IMR-90 (cell line): ENCODE measurements at regions not wholly inside any gene's neighbourhood (a gene's known extent, or its start where the extent isn't known, plus 50 kb on each side); places are given as distances from the start of the nearest gene placed in this dataset.

Source experiments
- ATAC-seq: fragments of 200-7000 bp; cut with Tn5 transposase; 2 replicates; pipeline ENCODE4 v1.9.1; 2020; ENCODE audit warnings: low read depth, mild to moderate bottlenecking, moderate library complexity
- BruUV-seq: library from RNA; stranded (reverse); fragments of 400-500 nt; replicated peaks from 2 replicates; lab custom pipeline; 2021; lab: Mats Ljungman, UMichigan
- CTCF ChIA-PET: fragments of 300-600 bp; formaldehyde crosslinking; extraction: SDS; loops from one replicate; lab custom pipeline; 2021; ENCODE audit warnings: antibody characterized with exemption; lab: Yijun Ruan, JAX
- POLR2A ChIA-PET: fragments of 300-600 bp; sonication (Branson Sonifier 250); formaldehyde crosslinking; loops from one replicate; lab custom pipeline; 2022; ENCODE audit warnings: antibody characterized with exemption; ENCODE audit not compliant: unreplicated experiment; lab: Charles Lee
- DNase-seq: peaks from one replicate; pipeline ENCODE4 v3.0.0; 2013
- H2AFZ ChIP-seq: replicated peaks from 2 replicates; pipeline ENCODE3; 2013; ENCODE audit warnings: low read length, mild to moderate bottlenecking; ENCODE audit not compliant: poor library complexity
- H2AK5ac ChIP-seq: 2 replicates; pipeline ENCODE4 v1.6.1; 2013; ENCODE audit warnings: low read depth, low read length, inconsistent platforms
- H2AK9ac ChIP-seq: replicated peaks from 2 replicates; pipeline ENCODE3; 2013; ENCODE audit warnings: mild to moderate bottlenecking, low read depth, low read length, moderate library complexity; ENCODE audit not compliant: poor library complexity
- H2BK120ac ChIP-seq: 2 replicates; pipeline ENCODE4 v1.6.1; 2013; ENCODE audit warnings: low read depth, low read length, inconsistent platforms
- H2BK15ac ChIP-seq: 3 replicates; pipeline ENCODE4 v1.6.1; 2013; ENCODE audit warnings: low read depth, low read length, inconsistent platforms
- H2BK20ac ChIP-seq: 2 replicates; pipeline ENCODE4 v1.6.1; 2013; ENCODE audit warnings: low read depth, mild to moderate bottlenecking, inconsistent platforms, low read length, moderate library complexity
- H2BK5ac ChIP-seq: 2 replicates; pipeline ENCODE4 v1.6.1; 2013; ENCODE audit warnings: mild to moderate bottlenecking, low read depth, low read length, inconsistent platforms; ENCODE audit not compliant: poor library complexity, severe bottlenecking
- H3K14ac ChIP-seq: replicated peaks from 2 replicates; pipeline ENCODE4 v1.6.1; 2013; ENCODE audit warnings: low read depth, low read length, inconsistent platforms
- H3K18ac ChIP-seq: 2 replicates; pipeline ENCODE4 v1.6.1; 2013; ENCODE audit warnings: low read depth, low read length, control low read depth
- H3K23ac ChIP-seq: 2 replicates; pipeline ENCODE4 v1.6.1; 2013; ENCODE audit warnings: low read depth, low read length, inconsistent platforms
- H3K27ac ChIP-seq: 2 replicates; pipeline ENCODE4 v1.5.1; 2013; ENCODE audit warnings: mild to moderate bottlenecking, control low read depth, low read length; ENCODE audit not compliant: insufficient read depth
- H3K27me3 ChIP-seq: 2 replicates; pipeline ENCODE4 v1.6.1; 2013; ENCODE audit warnings: low read length; ENCODE audit not compliant: control insufficient read depth, insufficient read depth
- H3K36me3 ChIP-seq: 2 replicates; pipeline ENCODE4 v1.6.1; 2013; ENCODE audit warnings: low read length, mixed read lengths; ENCODE audit not compliant: control insufficient read depth, insufficient read depth
- H3K4ac ChIP-seq: 2 replicates; pipeline ENCODE4 v1.6.1; 2013; ENCODE audit warnings: low read depth, low read length, inconsistent platforms
- H3K4me1 ChIP-seq: 2 replicates; pipeline ENCODE4 v1.6.1; 2013; ENCODE audit warnings: low read length, mixed read lengths; ENCODE audit not compliant: control insufficient read depth, insufficient read depth
- H3K4me2 ChIP-seq: 2 replicates; pipeline ENCODE4 v1.6.1; 2013; ENCODE audit warnings: low read depth, mild to moderate bottlenecking, control low read depth, low read length, moderate library complexity
- H3K4me3 ChIP-seq: 2 replicates; pipeline ENCODE4 v1.5.1; 2013; ENCODE audit warnings: low read depth, mild to moderate bottlenecking, control low read depth, low read length, moderate library complexity; ENCODE audit not compliant: insufficient read depth
- H3K56ac ChIP-seq: 2 replicates; pipeline ENCODE4 v1.6.1; 2013; ENCODE audit warnings: low read length, inconsistent platforms; ENCODE audit not compliant: insufficient read depth; ENCODE audit errors: extremely low read depth
- H3K79me1 ChIP-seq, 2 experiments: 2 replicates each; pipeline ENCODE4 v1.6.1; 2013; ENCODE audit warnings: low read length in 2 of 2, inconsistent platforms in 1 of 2, low read depth in 1 of 2
- H3K9ac ChIP-seq: 2 replicates; pipeline ENCODE4 v1.6.1; 2013; ENCODE audit warnings: low read depth, low read length, control low read depth
- H3K9me1 ChIP-seq: 2 replicates; pipeline ENCODE4 v1.6.1; 2013; ENCODE audit warnings: low read length, inconsistent platforms; ENCODE audit not compliant: insufficient read depth
- H3K9me3 ChIP-seq: 2 replicates; pipeline ENCODE4 v1.6.1; 2013; ENCODE audit warnings: low read length; ENCODE audit not compliant: control insufficient read depth, insufficient read depth
- H4K20me1 ChIP-seq: 2 replicates; pipeline ENCODE4 v1.6.1; 2013; ENCODE audit warnings: low read length, inconsistent platforms; ENCODE audit not compliant: insufficient read depth
- H4K5ac ChIP-seq: 2 replicates; pipeline ENCODE4 v1.6.1; 2013; ENCODE audit warnings: mild to moderate bottlenecking, low read depth, low read length, control low read depth
- H4K8ac ChIP-seq, 2 experiments: 2 replicates each; pipeline ENCODE4 v1.6.1; 2013; ENCODE audit warnings: low read depth in 2 of 2, low read length in 2 of 2, control low read depth in 1 of 2, inconsistent platforms in 1 of 2
- H4K91ac ChIP-seq: 2 replicates; pipeline ENCODE4 v1.6.1; 2013; ENCODE audit warnings: low read depth, low read length, inconsistent platforms; ENCODE audit not compliant: insufficient read depth
- CEBPB ChIP-seq: IDR thresholded peaks from 2 replicates; pipeline ENCODE4 v1.6.1; 2012; ENCODE audit warnings: low read depth, low read length, improper control_type of control experiment
- FOS ChIP-seq: fragments of 150-350 bp; IDR thresholded peaks from 2 replicates; pipeline ENCODE4 v1.6.1; 2016; ENCODE audit warnings: low read depth, low read length
- MAFK ChIP-seq: IDR thresholded peaks from 2 replicates; pipeline ENCODE4 v1.6.1; 2012; ENCODE audit warnings: low read depth, low read length, improper control_type of control experiment
- WGBS, 2 experiments: methylation state at CpG; one replicate each; pipeline versions ENCODE4 v1.1.5 to v1.1.7; 2013; ENCODE audit warnings: missing lambda C conversion rate in 2 of 2; ENCODE audit not compliant: insufficient read length in 1 of 2; ENCODE audit errors: extremely low coverage in 2 of 2; 5-methylcytosine and 5-hydroxymethylcytosine counted together
- dilution Hi-C: fragments of 300-500 bp; cut with HindIII; formaldehyde crosslinking; loops from one replicate; pipeline ENCODE4 v1.14.3; 2018; ENCODE audit warnings: low sequenced_read_pairs; ENCODE audit not compliant: unreplicated experiment
- in situ Hi-C: fragments of 300-500 bp; cut with MboI; formaldehyde crosslinking; loops from 3 replicates; pipeline ENCODE4 v1.14.3; 2019; ENCODE audit warnings: low sequenced_read_pairs, inconsistent platforms, mixed read lengths
- intact Hi-C: fragments of 100-400 bp; cut with micrococcal nuclease; formaldehyde crosslinking; loops from 2 replicates; pipeline ENCODE4 v1.10.0; 2022

- 71% methylated on average over 5 of the region's 14 CpGs; no CpG with 5 or more reads in 1 of the 2 experiments for WGBS, 2 experiments
- intact Hi-C loops: no loop called here
Measured at GRCh38 chr3:10667901-10668476, 148.0 kb upstream of the SLC6A11 start.

More at GRCh38 chr3:10667901-10668476, 148.0 kb upstream of the SLC6A11 start:
- no peaks in the 10 kb centered on the region for H3K36me3 ChIP-seq
- dilution Hi-C loops: no loop called here
- H2AFZ ChIP-seq: no peak overlapping the region
- no TSS peak for BruUV-seq
- no peaks in the 10 kb centered on the region for H4K20me1 ChIP-seq
- no peak overlapping the region for H3K14ac ChIP-seq
- peaks cover 3% of the 10 kb centered on the region; the same call in 1 of the 2 replicates for H3K27me3 ChIP-seq
- H3K4me3 ChIP-seq: no peak overlapping the region
- H3K4me2 ChIP-seq: no peak overlapping the region
- H3K79me1 ChIP-seq: no peaks in the 10 kb centered on the region
- H3K18ac ChIP-seq: no peak overlapping the region
- H2AK5ac ChIP-seq: no peak overlapping the region
- no peaks in the 10 kb centered on the region for H3K4me1 ChIP-seq
- H3K56ac ChIP-seq: no peak overlapping the region
- no peaks in the 10 kb centered on the region for H3K9me1 ChIP-seq
- H2BK120ac ChIP-seq: no peak overlapping the region
- H2BK5ac ChIP-seq: no peak overlapping the region
- no peak overlapping the region for H4K5ac ChIP-seq
- ChIA-PET POLR2A (no interaction called here), CTCF (no interaction called here)
- TF ChIP-seq FOS (no peak), CEBPB (no peak), MAFK (no peak)
- H3K9ac ChIP-seq: no peak overlapping the region
- no peak for DNase-seq
- H3K27ac ChIP-seq: no peak overlapping the region
- no peaks in the 10 kb centered on the region for H3K9me3 ChIP-seq
- H3K4ac ChIP-seq: no peak overlapping the region
- H3K23ac ChIP-seq: no peak overlapping the region
- H4K91ac ChIP-seq: no peak overlapping the region
- no peak overlapping the region for H2AK9ac ChIP-seq
- ATAC-seq: no peak
- no peak overlapping the region for H2BK20ac ChIP-seq
- in situ Hi-C loops: no loop called here
- H2BK15ac ChIP-seq: no peak overlapping the region
- no peak overlapping the region for H4K8ac ChIP-seq
